ENCODE measurements at regions not wholly inside any gene's neighbourhood (a gene's known extent, or its start where the extent isn't known, plus 50 kb on each side); places are given as distances from the start of the nearest gene placed in this dataset.

DNA sequence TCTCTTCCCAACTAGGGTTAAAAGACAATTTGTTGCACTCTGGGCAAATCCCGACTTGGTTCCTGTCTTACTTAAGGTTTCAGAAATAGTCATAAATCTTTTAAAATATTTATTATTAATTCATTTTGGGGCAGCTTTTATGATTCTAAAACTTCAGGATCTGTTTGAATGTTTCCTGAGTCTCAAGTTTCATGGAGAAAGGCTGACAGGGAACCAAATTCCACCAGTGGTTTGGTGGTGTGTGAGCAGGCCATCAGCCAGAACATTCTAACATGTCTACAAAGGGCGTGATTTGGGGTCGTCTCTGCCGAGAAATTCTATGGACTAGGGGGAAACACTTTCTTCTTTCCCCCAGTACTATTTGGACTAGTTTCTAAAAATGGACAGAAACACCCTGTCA, 366.4 kb downstream of the ZNF521 start:
- 87% methylated on average over 4 of the region's 4 CpGs; no CpG with 5 or more reads in 1 of the 2 experiments for WGBS, 2 experiments (ENCODE audit: extremely low coverage in 1 of 2, insufficient coverage in 1 of 2, insufficient read length in 1 of 2, insufficient replicate concordance in 2 of 2, low coverage in 1 of 2, low lambda C conversion rate in 2 of 2, missing lambda C conversion rate in 1 of 2)
- CTCF ChIA-PET (ENCODE audit: partially characterized antibody): no interaction called here
- TF ChIP-seq CEBPB (IDR thresholded peaks at IDR 0.05; ENCODE audit: low read depth, low read length): no peak
- no peak for TF ChIP-seq CHD1 (IDR thresholded peaks at IDR 0.05; ENCODE audit: low read depth, low read length)
- no peak for TF ChIP-seq GTF2F1 (IDR thresholded peaks at IDR 0.05; ENCODE audit: borderline replicate concordance, low read depth, low read length)
- TF ChIP-seq NRF1 (IDR thresholded peaks at IDR 0.05; ENCODE audit: low read depth, low read length): no peak
- no peak for TF ChIP-seq NANOG (IDR thresholded peaks at IDR 0.05; ENCODE audit: insufficient read depth, low read depth, low read length, poor library complexity, severe bottlenecking)
- no peak for TF ChIP-seq SIRT6 (IDR thresholded peaks at IDR 0.05; ENCODE audit: low read length)

More for the DNA sequence above, 366.4 kb downstream of the ZNF521 start:
- Histone ChIP-seq H2BK15ac (ENCODE audit: low read length) (no peak overlapping the region), H4K8ac (ENCODE audit: extremely low read depth, insufficient read depth, low read length) (no peak overlapping the region), H2BK120ac (replicated peaks; ENCODE audit: low read depth, low read length) (no peak overlapping the region), H2BK20ac (ENCODE audit: low read length) (no peak overlapping the region), H3K56ac (replicated peaks; ENCODE audit: insufficient read length, low read depth, low read length) (no peak overlapping the region), H4K91ac (replicated peaks; ENCODE audit: insufficient read length, low read length) (no peak overlapping the region), H3K79me1 (ENCODE audit: low read depth, low read length) (no peaks in the 10 kb centered on the region), H3K23ac (ENCODE audit: insufficient read length) (no peak overlapping the region), H4K20me1 (replicated peaks in 1 of 2; ENCODE audit: control insufficient read depth in 1 of 2, insufficient read depth in 2 of 2, low read length in 2 of 2) (no peaks in the 10 kb centered on the region), H3K27me3 (replicated peaks in 1 of 4; ENCODE audit: control insufficient read depth in 3 of 4, extremely low read depth in 1 of 4, insufficient read depth in 3 of 4, low read length in 3 of 4) (peaks cover 0 to 2% (median 0%) of the 10 kb centered on the region in 4 experiments; a peak in 2 of 7 replicates), H2AFZ (ENCODE audit: low read length) (no peak overlapping the region), H2BK5ac (ENCODE audit: low read depth, low read length) (no peak overlapping the region), H3K18ac (ENCODE audit: extremely low read depth, low read length) (no peak overlapping the region), H3K9ac (replicated peaks in 1 of 4; ENCODE audit: extremely low read depth in 1 of 4, low read depth in 3 of 4, low read length in 3 of 4) (no peak overlapping the region), H4K5ac (ENCODE audit: insufficient read length, low read depth, low read length) (no peak overlapping the region), H3K23me2 (ENCODE audit: low read depth, low read length) (no peaks in the 10 kb centered on the region), H3K4me3 (ENCODE audit: extremely low read depth in 1 of 4, insufficient read depth in 2 of 4, low read depth in 3 of 4, low read length in 4 of 4) (no peak overlapping the region), H3K4me2 (ENCODE audit: insufficient read depth in 1 of 2, low read depth in 2 of 2, low read length in 2 of 2) (no peak overlapping the region), H3K4me1 (replicated peaks in 1 of 4; ENCODE audit: control insufficient read depth in 3 of 4, insufficient read depth in 4 of 4, low read length in 3 of 4) (peaks cover 4 to 27% (median 24%) of the 10 kb centered on the region in 4 experiments; a peak in 6 of 7 replicates), H3K27ac (ENCODE audit: low read depth, low read length) (no peak overlapping the region), H3K9me3 (ENCODE audit: insufficient read depth in 2 of 2, low read depth in 1 of 2, low read length in 1 of 2) (no peaks in the 10 kb centered on the region), H3K36me3 (ENCODE audit: control insufficient read depth in 2 of 4, insufficient read depth in 4 of 4, low read length in 3 of 4) (no peaks in the 10 kb centered on the region), H3K14ac (ENCODE audit: insufficient read length) (no peak overlapping the region), H3K4ac (replicated peaks; ENCODE audit: insufficient read length, low read depth, low read length) (no peak overlapping the region), H2BK12ac (ENCODE audit: low read depth, low read length) (no peak overlapping the region), H2AK5ac (ENCODE audit: low read depth, low read length) (no peak overlapping the region), H3K79me2 (ENCODE audit: control insufficient read depth in 1 of 2, insufficient read depth in 2 of 2, low read length in 2 of 2) (no peaks in the 10 kb centered on the region)
- FAIRE-seq: no peak
- DNase-seq (ENCODE audit: low read depth in 1 of 2, low spot score in 2 of 2): no peak
- POLR2A ChIA-PET (ENCODE audit: partially characterized antibody): no interaction called here
